CD4-positive, alpha-beta memory T cell (primary cell): ENCODE measurements at regions not wholly inside any gene's neighbourhood (a gene's known extent, or its start where the extent isn't known, plus 50 kb on each side); places are given as distances from the start of the nearest gene placed in this dataset.

Source experiments
- CTCF ChIA-PET: fragments of 350-600 bp; sonication (Branson Sonifier 250); formaldehyde crosslinking; loops from one replicate; lab custom pipeline; 2021; ENCODE audit warnings: inconsistent platforms; ENCODE audit not compliant: partially characterized antibody; lab: Charles Lee
- POLR2A ChIA-PET: fragments of 350-600 bp; sonication (Branson Sonifier 250); formaldehyde crosslinking; loops from one replicate; lab custom pipeline; 2021; ENCODE audit not compliant: partially characterized antibody; lab: Charles Lee
- DNase-seq, 5 donors: peaks; one replicate each; pipeline versions ENCODE4 v3.0.0 to v3.0.0-alpha.2; 2020 to 2022; ENCODE audit warnings: mixed read lengths in 1 of 5
- H3K27ac ChIP-seq: one replicate; pipeline ENCODE4 v1.7.0; 2013; ENCODE audit warnings: low read depth, low read length
- H3K27me3 ChIP-seq: 2 replicates; pipeline ENCODE4 v1.7.0; 2013; ENCODE audit warnings: mild to moderate bottlenecking, low read length, moderate library complexity; ENCODE audit not compliant: insufficient read depth
- H3K36me3 ChIP-seq: 2 replicates; pipeline ENCODE4 v1.7.0; 2013; ENCODE audit warnings: mild to moderate bottlenecking, low read length, moderate library complexity; ENCODE audit not compliant: insufficient read depth
- H3K4me1 ChIP-seq: 2 replicates; pipeline ENCODE4 v1.7.0; 2013; ENCODE audit warnings: mild to moderate bottlenecking, low read length, moderate library complexity; ENCODE audit not compliant: insufficient read depth
- H3K4me3 ChIP-seq, 2 donors: one replicate each; pipeline ENCODE4 v1.7.0; 2013; ENCODE audit warnings: low read length in 2 of 2, mild to moderate bottlenecking in 1 of 2
- H3K9me3 ChIP-seq, 2 donors: one replicate each; pipeline ENCODE4 v1.7.0; 2013; ENCODE audit warnings: low read length in 2 of 2, control low read depth in 1 of 2; ENCODE audit not compliant: control insufficient read depth in 1 of 2
- H3K27ac Mint-ChIP-seq, 7 donors: one replicate each; pipeline ENCODE4 v1.8.0; 2020 to 2021; ENCODE audit warnings: mixed read lengths in 7 of 7, mild to moderate bottlenecking in 6 of 7, inconsistent platforms in 3 of 7, moderate library complexity in 3 of 7
- H3K27me3 Mint-ChIP-seq, 2 donors: one replicate each; pipeline ENCODE4 v1.8.0; 2020 to 2021; ENCODE audit warnings: mixed read lengths in 2 of 2
- H3K36me3 Mint-ChIP-seq, 2 donors: one replicate each; pipeline ENCODE4 v1.8.0; 2020 to 2021; ENCODE audit warnings: mixed read lengths in 2 of 2, inconsistent platforms in 1 of 2, mild to moderate bottlenecking in 1 of 2
- H3K4me1 Mint-ChIP-seq, 4 donors: one replicate each; pipeline ENCODE4 v1.8.0; 2020 to 2021; ENCODE audit warnings: mixed read lengths in 4 of 4, mild to moderate bottlenecking in 1 of 4
- H3K4me3 Mint-ChIP-seq, 8 donors: one replicate each; pipeline ENCODE4 v1.8.0; 2020 to 2021; ENCODE audit warnings: mixed read lengths in 8 of 8, mild to moderate bottlenecking in 7 of 8, moderate library complexity in 6 of 8, inconsistent platforms in 3 of 8
- H3K9me3 Mint-ChIP-seq, 8 donors: one replicate each; pipeline ENCODE4 v1.8.0; 2020 to 2021; ENCODE audit warnings: mixed read lengths in 8 of 8, mild to moderate bottlenecking in 5 of 8, inconsistent platforms in 3 of 8, moderate library complexity in 1 of 8
- intact Hi-C: fragments of 100-400 bp; cut with micrococcal nuclease; formaldehyde crosslinking; loops from one replicate; pipeline ENCODE4 v1.15.1; 2023

DNA sequence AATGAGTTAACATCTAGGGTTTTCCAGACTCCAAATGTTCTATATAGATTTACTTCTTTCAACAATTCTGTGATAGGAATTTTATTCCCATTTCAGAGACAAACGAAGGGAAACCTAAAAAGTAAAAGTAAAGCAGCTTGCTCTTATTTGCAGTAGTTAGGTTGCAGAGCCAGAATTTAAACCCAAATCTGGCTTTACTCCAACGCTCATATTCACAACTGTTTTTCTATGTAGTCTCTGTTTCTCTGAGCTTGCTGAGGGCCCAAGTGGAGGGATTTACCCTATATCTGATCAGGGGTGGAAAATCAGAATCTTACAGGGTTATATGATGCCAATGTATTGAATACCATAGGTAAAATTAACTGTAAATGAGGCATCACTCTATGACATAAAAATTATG, 599.1 kb upstream of the GRIA3 start:
- Histone ChIP-seq H3K9me3 (no peaks in the 10 kb centered on the region), H3K36me3 (no peaks in the 10 kb centered on the region), H3K27ac (no peak overlapping the region), H3K4me1 (no peaks in the 10 kb centered on the region), H3K4me3 (no peak overlapping the region), H3K27me3 (no peaks in the 10 kb centered on the region)
- Mint-ChIP-seq H3K36me3 (no peaks in the 10 kb centered on the region), H3K27me3 (no peaks in the 10 kb centered on the region), H3K4me3 (no peak overlapping the region), H3K4me1 (no peaks in the 10 kb centered on the region), H3K27ac (no peak overlapping the region), H3K9me3 (peaks cover 0 to 2% (median 0%) of the 10 kb centered on the region in 8 donors)
- ChIA-PET CTCF (no interaction called here), POLR2A (no interaction called here)
- no peak for DNase-seq
- intact Hi-C loops = no loop called here

GRCh38 chrX:122586831-122587230, 597.2 kb upstream of the GRIA3 start:
- Mint-ChIP-seq H3K27me3 (no peaks in the 10 kb centered on the region), H3K4me1 (no peaks in the 10 kb centered on the region), H3K4me3 (no peak overlapping the region), H3K27ac (no peak overlapping the region), H3K36me3 (no peaks in the 10 kb centered on the region), H3K9me3 (peaks cover 0 to 7% (median 0%) of the 10 kb centered on the region in 8 donors)
- intact Hi-C loops = no loop called here
- ChIA-PET CTCF (no interaction called here), POLR2A (no interaction called here)
- Histone ChIP-seq H3K9me3 (no peaks in the 10 kb centered on the region), H3K4me3 (no peak overlapping the region), H3K4me1 (no peaks in the 10 kb centered on the region), H3K36me3 (no peaks in the 10 kb centered on the region), H3K27ac (no peak overlapping the region), H3K27me3 (no peaks in the 10 kb centered on the region)
- no peak for DNase-seq

DNA sequence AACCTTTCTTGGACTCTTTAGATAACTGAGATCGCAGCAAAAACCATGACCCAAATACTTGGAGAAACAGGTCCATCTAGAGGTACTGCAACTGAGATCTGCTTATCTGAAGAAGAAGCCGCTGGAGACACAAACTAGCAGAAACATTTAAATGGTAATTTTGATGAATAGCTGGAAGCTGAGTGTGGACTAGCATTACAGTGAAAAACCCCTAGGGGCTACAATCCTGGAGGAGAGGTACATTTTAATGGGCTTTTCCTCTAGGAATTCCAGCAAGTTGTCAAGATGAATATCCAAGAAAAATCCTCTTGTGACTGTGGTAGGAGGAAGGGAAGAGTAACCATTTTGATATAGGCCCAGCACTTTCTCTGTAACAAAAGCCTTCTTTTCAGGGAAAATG, 592.5 kb upstream of the GRIA3 start:
- intact Hi-C loops = no loop called here
- H3K36me3 Mint-ChIP-seq = no peaks in the 10 kb centered on the region
- Histone ChIP-seq H3K9me3 (no peaks in the 10 kb centered on the region), H3K4me1 (no peaks in the 10 kb centered on the region), H3K36me3 (no peaks in the 10 kb centered on the region), H3K27ac (no peak overlapping the region), H3K4me3 (no peak overlapping the region), H3K27me3 (no peaks in the 10 kb centered on the region)
- H3K27ac Mint-ChIP-seq = no peak overlapping the region
- CTCF ChIA-PET = no interaction called here
- POLR2A ChIA-PET = no interaction called here
- peaks cover 0 to 6% (median 0%) of the 10 kb centered on the region in 8 donors for H3K9me3 Mint-ChIP-seq
- DNase-seq = no peak
- H3K27me3 Mint-ChIP-seq = no peaks in the 10 kb centered on the region
- no peak overlapping the region for H3K4me3 Mint-ChIP-seq
- no peaks in the 10 kb centered on the region for H3K4me1 Mint-ChIP-seq

GRCh38 chrX:122596998-122597397, 587.1 kb upstream of the GRIA3 start:
- no peaks in the 10 kb centered on the region for H3K36me3 ChIP-seq
- H3K4me3 ChIP-seq = no peak overlapping the region
- Mint-ChIP-seq H3K4me1 (no peaks in the 10 kb centered on the region), H3K4me3 (no peak overlapping the region), H3K9me3 (peaks cover 0 to 12% (median 2%) of the 10 kb centered on the region in 8 donors), H3K27me3 (no peaks in the 10 kb centered on the region), H3K36me3 (no peaks in the 10 kb centered on the region), H3K27ac (no peak overlapping the region)
- H3K9me3 ChIP-seq = no peaks in the 10 kb centered on the region
- POLR2A ChIA-PET = no interaction called here
- no peak overlapping the region for H3K27ac ChIP-seq
- CTCF ChIA-PET = no interaction called here
- intact Hi-C loops = no loop called here
- no peaks in the 10 kb centered on the region for H3K27me3 ChIP-seq
- H3K4me1 ChIP-seq = no peaks in the 10 kb centered on the region
- no peak for DNase-seq

- peaks cover 0 to 8% (median under 1%) of the 10 kb centered on the region in 8 donors for H3K9me3 Mint-ChIP-seq
- no peak overlapping the region for H3K27ac Mint-ChIP-seq
- no peak overlapping the region for H3K4me3 Mint-ChIP-seq
- CTCF ChIA-PET = no interaction called here
- no peaks in the 10 kb centered on the region for H3K27me3 Mint-ChIP-seq
- intact Hi-C loops = no loop called here
- H3K9me3 ChIP-seq = no peaks in the 10 kb centered on the region
- H3K36me3 ChIP-seq = no peaks in the 10 kb centered on the region
- H3K4me3 ChIP-seq = no peak overlapping the region
- H3K27ac ChIP-seq = no peak overlapping the region
- H3K27me3 ChIP-seq = no peaks in the 10 kb centered on the region
- no peak for DNase-seq
- H3K36me3 Mint-ChIP-seq = no peaks in the 10 kb centered on the region
- no peaks in the 10 kb centered on the region for H3K4me1 Mint-ChIP-seq
- no peaks in the 10 kb centered on the region for H3K4me1 ChIP-seq
- POLR2A ChIA-PET = no interaction called here
Measured at GRCh38 chrX:122622795-122623194, 561.3 kb upstream of the GRIA3 start.

DNA sequence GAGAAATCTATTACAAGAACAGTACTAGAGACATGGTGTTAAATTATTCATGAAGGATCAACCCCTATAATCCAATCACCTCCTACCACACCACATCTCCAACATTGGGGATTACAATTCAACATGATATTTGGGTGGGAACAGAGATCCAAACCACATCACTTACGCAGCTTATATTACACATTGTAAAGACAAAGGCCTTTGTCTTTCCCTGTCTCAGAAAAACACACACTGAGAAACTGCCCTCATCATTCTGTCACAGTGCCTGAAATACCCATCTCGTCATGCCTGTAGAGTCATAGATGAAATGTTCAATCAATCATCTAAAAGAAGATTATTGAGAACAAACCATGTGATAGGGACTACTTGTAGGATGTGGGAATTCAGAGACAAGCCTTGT, 558.8 kb upstream of the GRIA3 start:
- Histone ChIP-seq H3K36me3 (no peaks in the 10 kb centered on the region), H3K27me3 (no peaks in the 10 kb centered on the region), H3K9me3 (no peaks in the 10 kb centered on the region), H3K4me3 (no peak overlapping the region), H3K27ac (no peak overlapping the region), H3K4me1 (no peaks in the 10 kb centered on the region)
- Mint-ChIP-seq H3K9me3 (peaks cover 0 to 4% (median 0%) of the 10 kb centered on the region in 8 donors), H3K36me3 (no peaks in the 10 kb centered on the region), H3K4me1 (no peaks in the 10 kb centered on the region), H3K27ac (no peak overlapping the region), H3K4me3 (no peak overlapping the region), H3K27me3 (no peaks in the 10 kb centered on the region)
- DNase-seq = no peak
- ChIA-PET POLR2A (no interaction called here), CTCF (no interaction called here)
- intact Hi-C loops = no loop called here

GRCh38 chrX:122625821-122626220, 558.3 kb upstream of the GRIA3 start:
- no peaks in the 10 kb centered on the region for H3K4me1 ChIP-seq
- no peaks in the 10 kb centered on the region for H3K36me3 ChIP-seq
- Mint-ChIP-seq H3K36me3 (no peaks in the 10 kb centered on the region), H3K4me3 (no peak overlapping the region), H3K9me3 (peaks cover 0 to 1% (median 0%) of the 10 kb centered on the region in 8 donors), H3K27me3 (no peaks in the 10 kb centered on the region), H3K27ac (no peak overlapping the region), H3K4me1 (no peaks in the 10 kb centered on the region)
- DNase-seq = no peak
- POLR2A ChIA-PET = no interaction called here
- CTCF ChIA-PET = no interaction called here
- no peaks in the 10 kb centered on the region for H3K27me3 ChIP-seq
- H3K27ac ChIP-seq = no peak overlapping the region
- H3K9me3 ChIP-seq = no peaks in the 10 kb centered on the region
- intact Hi-C loops = no loop called here
- no peak overlapping the region for H3K4me3 ChIP-seq

GRCh38 chrX:122626871-122627270, 557.2 kb upstream of the GRIA3 start:
- Mint-ChIP-seq H3K4me1 (no peaks in the 10 kb centered on the region), H3K27me3 (no peaks in the 10 kb centered on the region), H3K36me3 (no peaks in the 10 kb centered on the region), H3K27ac (no peak overlapping the region), H3K9me3 (peaks cover 0 to 1% (median 0%) of the 10 kb centered on the region in 8 donors), H3K4me3 (no peak overlapping the region)
- Histone ChIP-seq H3K4me3 (no peak overlapping the region), H3K36me3 (no peaks in the 10 kb centered on the region), H3K27me3 (no peaks in the 10 kb centered on the region), H3K4me1 (no peaks in the 10 kb centered on the region), H3K27ac (no peak overlapping the region), H3K9me3 (no peaks in the 10 kb centered on the region)
- POLR2A ChIA-PET = no interaction called here
- CTCF ChIA-PET = no interaction called here
- intact Hi-C loops = no loop called here
- DNase-seq = no peak
